Adipose tissue (tissue), 3 donors: ENCODE measurements at regions not wholly inside any gene's neighbourhood (a gene's known extent, or its start where the extent isn't known, plus 50 kb on each side); places are given as distances from the start of the nearest gene placed in this dataset.

Source experiments
- H3K27ac ChIP-seq: one replicate; pipeline ENCODE4 v1.5.1; 2013; ENCODE audit warnings: low read depth, low read length
- WGBS, 3 donors: extraction: QIAGEN DNeasy Blood & Tissue Kit; methylation state at CpG; one replicate each; pipeline ENCODE4 v1.1.7; 2013; 5-methylcytosine and 5-hydroxymethylcytosine counted together
- donor health status: healthy with polysubstance abuse.
- donor health status: Bipolar disorder and iron deficiency.
- donor health status: healthy.

GRCh38 chr9:13606586-13606985 lies 327.1 kb upstream of the MPDZ start:
- WGBS, 3 donors: 21 to 33% (median 23%) methylated on average over 5 of the region's 5 CpGs

DNA sequence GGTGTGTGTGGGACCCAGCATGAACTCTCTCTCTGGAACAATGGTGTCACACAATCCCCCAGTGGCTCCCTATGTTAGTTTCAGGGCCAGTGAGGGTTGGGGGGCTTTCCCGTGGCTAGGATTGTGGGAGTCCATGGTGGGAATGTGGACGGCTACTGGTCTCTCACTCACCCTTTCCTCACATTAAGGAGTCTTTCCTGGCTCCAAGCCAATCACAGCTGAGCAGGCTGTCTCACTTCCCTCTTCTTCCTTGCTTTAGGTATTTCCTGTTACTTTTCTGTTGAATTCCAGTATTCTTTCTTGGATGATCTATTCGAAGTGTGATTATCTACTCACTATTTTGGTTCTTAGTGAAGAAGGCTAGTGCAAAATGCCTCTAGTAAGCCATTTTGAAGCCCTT lies 324.4 kb upstream of the MPDZ start:
- WGBS, 3 donors: 63 to 71% (median 71%) methylated on average over 3 of the region's 3 CpGs
- no peak overlapping the region for H3K27ac ChIP-seq

More at GRCh38 chr9:13606586-13606985, 327.1 kb upstream of the MPDZ start:
- no peak overlapping the region for H3K27ac ChIP-seq

DNA sequence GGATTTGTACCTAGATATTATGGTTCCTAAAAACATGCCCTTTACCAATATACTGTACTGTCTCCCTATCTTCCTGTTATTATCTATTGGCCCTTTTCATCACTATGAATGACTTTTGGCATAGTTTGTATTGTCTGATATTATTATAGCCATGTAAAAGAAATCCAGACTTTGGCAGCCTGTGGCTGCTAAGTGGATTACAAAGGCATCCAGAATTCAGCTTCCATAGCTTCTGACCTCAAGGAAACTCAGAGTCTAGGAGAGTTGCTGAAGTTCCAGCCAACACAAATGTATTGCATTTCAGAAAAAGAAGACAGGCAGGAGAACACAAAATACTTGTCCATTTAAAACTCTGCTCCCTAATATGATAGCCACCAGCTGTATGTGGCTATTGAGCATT lies 319.2 kb upstream of the MPDZ start:
- H3K27ac ChIP-seq: no peak overlapping the region

DNA sequence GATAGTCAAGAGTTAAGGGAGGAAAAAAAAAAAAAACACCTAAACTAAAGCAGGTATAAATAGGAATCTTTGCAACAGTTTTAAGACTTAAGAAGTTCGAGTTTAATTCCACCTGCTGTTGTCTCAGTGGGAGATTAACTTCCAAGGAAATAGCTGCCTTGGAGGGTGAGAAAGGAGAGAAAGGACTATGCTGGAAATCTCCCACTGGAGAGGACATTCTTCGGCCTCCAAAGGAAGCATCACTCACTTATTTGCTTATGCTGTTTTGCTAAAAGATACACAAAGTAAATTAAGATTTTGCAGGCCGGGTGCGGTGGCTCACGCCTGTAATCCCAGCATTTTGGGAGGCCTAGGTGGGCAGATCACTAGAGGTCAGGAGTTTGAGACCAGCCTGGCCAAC lies 317.9 kb upstream of the MPDZ start:
- H3K27ac ChIP-seq: no peak overlapping the region
- 66 to 88% (median 87%) methylated on average over 5 of the region's 5 CpGs for WGBS, 3 donors

DNA sequence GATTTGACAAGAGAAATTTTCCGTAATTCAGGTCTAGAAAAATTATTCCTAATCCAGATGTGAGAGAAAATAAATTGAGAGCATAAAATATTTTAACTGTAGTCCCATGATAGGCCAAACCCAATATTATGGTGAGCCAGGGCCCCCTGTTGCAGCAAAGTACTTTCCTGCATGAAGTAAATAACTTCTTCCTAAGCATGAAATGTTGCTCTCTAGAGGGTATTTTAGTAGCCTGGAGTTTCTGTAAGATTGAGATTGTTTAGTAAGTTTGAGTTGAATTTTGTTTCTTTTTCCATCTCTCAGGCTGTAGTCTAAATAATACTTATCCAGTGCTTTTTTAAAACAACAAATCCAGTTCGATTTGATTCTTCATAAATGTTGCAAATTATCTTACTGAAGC lies 317.5 kb upstream of the MPDZ start:
- 46 to 60% (median 56%) methylated on average over 2 of the region's 2 CpGs for WGBS, 3 donors
- no peak overlapping the region for H3K27ac ChIP-seq

GRCh38 chr9:13596383-13596970 lies 317.0 kb upstream of the MPDZ start:
- H3K27ac ChIP-seq: no peak overlapping the region
- 70 to 81% (median 71%) methylated on average over 4 of the region's 4 CpGs for WGBS, 3 donors

DNA sequence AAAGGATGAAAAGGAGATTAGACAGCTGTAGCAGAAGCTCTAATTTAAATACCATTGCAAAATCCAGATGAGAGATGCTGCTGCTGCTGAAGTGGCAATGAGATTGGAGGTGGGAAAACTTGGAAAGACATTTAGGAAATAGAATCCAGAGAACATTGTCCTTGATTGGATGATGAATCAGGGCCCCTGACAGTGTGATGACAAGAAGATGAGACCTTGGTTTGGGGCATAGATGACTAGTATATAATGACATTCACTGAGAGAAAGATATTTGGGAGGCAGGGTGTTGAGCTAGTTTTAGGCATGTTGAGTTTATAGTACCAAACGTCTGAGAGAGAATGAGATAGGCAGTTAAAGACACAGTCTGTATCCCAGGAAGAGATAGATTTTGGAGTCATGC lies 311.5 kb upstream of the MPDZ start:
- 48 to 73% (median 63%) methylated on average over 1 of the region's 1 CpG for WGBS, 3 donors

DNA sequence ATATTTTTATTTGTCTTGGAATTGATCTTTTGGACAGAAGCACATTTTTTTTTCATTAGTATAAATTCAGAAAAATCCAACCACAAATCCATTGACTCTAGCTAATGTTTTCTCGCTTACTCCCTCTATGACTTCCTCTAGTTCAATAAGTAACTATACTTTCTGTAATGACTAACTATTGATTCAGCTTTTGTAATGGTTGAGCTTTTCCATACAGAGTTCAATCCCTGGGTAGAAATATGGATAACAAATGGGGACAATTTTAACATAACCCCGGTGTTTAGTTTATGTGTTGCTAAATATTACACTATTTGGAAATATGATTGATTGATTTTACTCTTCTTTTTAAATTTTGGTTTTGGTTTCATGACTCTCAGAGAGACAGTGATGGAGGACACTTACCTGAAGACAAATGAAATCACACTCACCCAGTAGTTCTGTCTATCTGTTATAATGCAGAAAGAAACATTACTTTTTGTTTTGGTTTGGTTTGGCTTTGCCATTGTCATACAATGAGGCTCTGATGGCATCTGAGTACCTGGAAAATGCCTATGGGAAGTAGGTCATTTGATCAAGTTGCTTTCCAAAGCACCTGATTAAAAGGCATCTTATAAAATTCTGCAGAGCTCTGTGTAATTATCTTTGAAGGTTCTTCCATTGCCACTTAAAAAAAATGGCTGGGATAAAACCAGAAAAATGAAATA lies 309.7 kb upstream of the MPDZ start:
- WGBS, 3 donors: 53 to 78% (median 76%) methylated on average over 2 of the region's 2 CpGs
- H3K27ac ChIP-seq: no peak overlapping the region

More for the DNA sequence above, 311.5 kb upstream of the MPDZ start:
- no peak overlapping the region for H3K27ac ChIP-seq

- H3K27ac ChIP-seq: no peak overlapping the region
- 24 to 56% (median 53%) methylated on average over 6 of the region's 6 CpGs for WGBS, 3 donors
Observed at GRCh38 chr9:13588151-13589033, 308.9 kb upstream of the MPDZ start.

DNA sequence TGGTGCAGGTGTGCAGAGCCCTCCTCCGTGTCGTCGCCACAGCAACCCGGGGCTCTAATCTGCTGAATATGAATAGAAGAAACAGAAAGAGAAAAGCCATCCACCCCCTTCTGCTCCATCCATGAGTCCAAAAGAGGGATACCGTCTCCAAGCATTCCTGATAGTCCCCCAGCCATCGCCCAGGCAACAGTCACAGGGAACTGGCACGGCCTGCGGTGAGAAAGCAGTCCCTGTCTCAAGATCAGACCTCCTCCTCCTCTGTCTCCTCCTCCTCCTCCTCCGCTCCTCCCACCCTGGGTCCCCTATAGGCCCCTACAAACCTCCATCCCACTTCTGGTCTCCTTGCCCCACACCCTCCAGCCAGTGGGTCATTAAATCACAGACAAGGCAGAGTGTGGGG lies 308.1 kb upstream of the MPDZ start:
- 73 to 84% (median 80%) methylated on average over 9 of the region's 9 CpGs for WGBS, 3 donors

GRCh38 chr9:13586587-13587374 lies 307.3 kb upstream of the MPDZ start:
- 45 to 52% (median 46%) methylated on average over 7 of the region's 7 CpGs for WGBS, 3 donors
- no peak overlapping the region for H3K27ac ChIP-seq

More for the DNA sequence above, 308.1 kb upstream of the MPDZ start:
- no peak overlapping the region for H3K27ac ChIP-seq

DNA sequence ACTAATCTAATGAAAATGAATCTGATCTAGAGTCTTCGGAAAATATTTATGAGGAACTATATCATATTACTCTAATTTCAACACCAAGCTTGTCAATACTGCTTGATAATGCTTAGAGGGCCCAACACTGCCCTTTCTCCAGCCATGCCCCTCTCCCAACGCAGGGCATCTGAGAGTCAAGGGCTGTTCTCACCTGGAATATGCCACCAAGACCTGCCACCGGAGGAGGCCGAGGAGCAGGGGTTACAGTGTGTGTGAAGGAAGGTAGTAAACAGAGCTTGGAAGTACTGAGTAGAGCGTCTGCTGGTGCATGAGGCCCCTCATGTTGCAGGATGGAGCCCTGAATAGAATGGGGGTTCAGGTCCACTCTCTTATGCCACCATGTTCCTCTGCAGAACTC lies 301.3 kb upstream of the MPDZ start:
- H3K27ac ChIP-seq: no peak overlapping the region

DNA sequence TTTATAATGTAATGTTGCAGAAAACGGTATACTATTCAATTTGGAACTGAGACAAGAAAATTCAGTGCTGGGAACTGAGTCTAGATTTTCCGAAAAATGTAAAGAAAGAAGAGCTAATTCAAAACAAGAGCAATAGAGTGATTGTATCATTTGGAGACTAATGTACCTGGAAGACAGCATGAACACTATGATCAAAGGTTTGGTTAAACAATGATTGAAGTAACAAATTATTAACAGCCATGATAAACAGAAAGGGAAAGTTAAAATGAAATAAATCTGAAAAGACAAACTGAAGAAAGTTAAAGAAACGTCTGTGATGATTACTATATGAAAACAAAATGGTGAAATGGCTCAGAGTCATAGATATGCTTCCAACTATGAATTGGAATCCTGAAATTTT lies 300.6 kb upstream of the MPDZ start:
- 50 to 78% (median 76%) methylated on average over 3 of the region's 3 CpGs for WGBS, 3 donors
- no peak overlapping the region for H3K27ac ChIP-seq

More for the DNA sequence above, 301.3 kb upstream of the MPDZ start:
- WGBS, 3 donors: 79 to 94% (median 91%) methylated on average over 5 of the region's 5 CpGs

GRCh38 chr9:13576101-13576500 lies 296.6 kb upstream of the MPDZ start:
- no peak overlapping the region for H3K27ac ChIP-seq

DNA sequence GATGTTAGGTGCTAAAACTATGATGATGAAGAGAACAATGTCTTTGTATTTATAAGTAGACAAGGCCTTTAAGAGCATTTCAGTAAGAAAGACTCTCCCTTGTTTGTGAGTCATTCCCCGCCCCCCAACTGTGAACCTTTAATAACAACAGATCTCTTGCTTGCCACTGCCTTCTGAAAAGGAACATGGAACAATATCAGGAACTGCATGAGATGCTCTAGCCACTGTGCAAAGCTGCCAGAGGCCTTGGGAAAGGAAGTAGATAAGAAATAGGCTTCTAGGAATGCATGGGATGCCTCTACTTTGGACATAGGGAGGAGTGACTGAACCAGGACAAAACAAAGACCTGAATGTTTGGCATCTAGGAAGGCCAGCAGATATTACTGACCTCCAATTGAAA lies 296.1 kb upstream of the MPDZ start:
- WGBS, 3 donors: 64 to 89% (median 68%) methylated on average over 1 of the region's 1 CpG
- no peak overlapping the region for H3K27ac ChIP-seq

DNA sequence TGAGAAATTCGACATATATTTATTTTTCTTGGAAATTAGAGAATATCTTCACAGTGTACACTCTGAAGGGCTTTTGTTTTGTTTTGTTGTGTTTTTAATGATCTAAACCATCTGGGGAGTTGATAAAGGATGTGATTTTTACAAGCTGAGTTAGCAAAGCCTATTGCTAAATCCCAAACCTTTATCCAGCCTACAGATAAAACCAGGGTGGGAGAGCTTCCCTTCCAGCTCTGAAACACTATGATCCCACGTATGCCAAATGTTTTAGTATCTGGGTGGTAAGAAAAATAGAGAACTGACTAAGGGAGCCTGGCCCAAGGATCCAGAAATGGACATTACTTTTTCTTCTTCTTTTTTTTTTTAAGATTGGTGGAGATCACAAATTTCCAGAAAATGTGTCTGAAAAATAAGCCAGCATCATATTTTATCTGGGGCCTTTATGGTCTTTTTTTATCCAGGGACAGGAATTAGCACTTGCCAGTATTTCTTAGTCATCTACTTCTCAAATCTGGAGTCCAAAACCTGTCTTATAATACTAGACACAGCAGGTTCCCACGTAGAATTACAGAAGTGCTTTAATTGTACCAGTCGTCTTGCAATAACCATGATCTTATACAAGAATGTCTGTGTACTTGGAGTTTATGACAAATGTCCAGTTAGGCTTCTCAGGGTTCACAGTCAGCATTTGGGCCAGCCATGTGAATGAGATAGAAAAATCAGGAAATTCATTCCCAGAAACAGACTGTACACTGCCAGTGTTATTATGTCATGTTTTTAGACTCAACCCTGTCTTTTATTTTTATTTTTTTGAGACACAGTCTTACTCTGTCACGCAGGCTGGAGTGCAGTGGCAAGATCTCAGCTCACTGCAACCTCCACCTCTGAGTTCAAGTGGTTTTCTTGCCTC lies 290.8 kb upstream of the MPDZ start:
- WGBS, 3 donors: 38 to 69% (median 41%) methylated on average over 5 of the region's 5 CpGs
- H3K27ac ChIP-seq: peak overlapping the region; percentile 17

GRCh38 chr9:13569602-13570067 lies 290.1 kb upstream of the MPDZ start:
- no peak overlapping the region for H3K27ac ChIP-seq
- WGBS, 3 donors: 30 to 66% (median 41%) methylated on average over 1 of the region's 1 CpG
